Trophoblast cell (in vitro differentiated cells and primary cell): ENCODE measurements at regions not wholly inside any gene's neighbourhood (a gene's known extent, or its start where the extent isn't known, plus 50 kb on each side); places are given as distances from the start of the nearest gene placed in this dataset.

ENCODE experiments used
- DNase-seq, 2 donors: peaks; one replicate each; pipeline ENCODE4 v3.0.0-alpha.2; 2016
- H2AFZ ChIP-seq: 2 replicates; pipeline ENCODE4 v1.6.1; 2013; ENCODE audit warnings: low read length, moderate library complexity, mild to moderate bottlenecking; ENCODE audit not compliant: insufficient read depth, poor library complexity
- H2AK5ac ChIP-seq: 2 replicates; pipeline ENCODE4 v1.6.1; 2013; ENCODE audit warnings: mild to moderate bottlenecking, low read length
- H2BK120ac ChIP-seq: 2 replicates; pipeline ENCODE4 v1.6.1; 2013; ENCODE audit warnings: low read length, mild to moderate bottlenecking, moderate library complexity; ENCODE audit not compliant: insufficient read depth, poor library complexity
- H2BK12ac ChIP-seq: 2 replicates; pipeline ENCODE4 v1.6.1; 2013; ENCODE audit warnings: mild to moderate bottlenecking, low read length, moderate library complexity
- H2BK5ac ChIP-seq: 2 replicates; pipeline ENCODE4 v1.6.1; 2013; ENCODE audit warnings: low read length, low read depth, moderate library complexity, mild to moderate bottlenecking; ENCODE audit not compliant: poor library complexity
- H3K14ac ChIP-seq: 2 replicates; pipeline ENCODE4 v1.6.1; 2013; ENCODE audit warnings: mild to moderate bottlenecking, low read length
- H3K18ac ChIP-seq: 2 replicates; pipeline ENCODE4 v1.6.1; 2013; ENCODE audit warnings: mild to moderate bottlenecking, low read length
- H3K23ac ChIP-seq: 2 replicates; pipeline ENCODE4 v1.6.1; 2013; ENCODE audit warnings: low read length
- H3K27ac ChIP-seq: 2 replicates; pipeline ENCODE4 v1.5.1; 2013; ENCODE audit warnings: low read depth, mild to moderate bottlenecking, inconsistent platforms, low read length, moderate library complexity
- H3K27me3 ChIP-seq: 2 replicates; pipeline ENCODE4 v1.6.1; 2013; ENCODE audit warnings: inconsistent platforms, mild to moderate bottlenecking, low read length, moderate library complexity; ENCODE audit not compliant: insufficient read depth
- H3K36me3 ChIP-seq, 2 experiments: 1 replicate in 1 of 2; 2 replicates in 1 of 2; pipeline ENCODE4 v1.6.1; 2013; ENCODE audit warnings: low read length in 2 of 2, mild to moderate bottlenecking in 2 of 2, moderate library complexity in 1 of 2; ENCODE audit not compliant: insufficient read depth in 2 of 2, control insufficient read depth in 1 of 2
- H3K4ac ChIP-seq: 2 replicates; pipeline ENCODE4 v1.6.1; 2013; ENCODE audit warnings: low read depth, mild to moderate bottlenecking, low read length, moderate library complexity
- H3K4me1 ChIP-seq, 2 experiments: 1 replicate in 1 of 2; 2 replicates in 1 of 2; pipeline ENCODE4 v1.6.1; 2013; ENCODE audit warnings: low read length in 2 of 2, mild to moderate bottlenecking in 2 of 2, moderate library complexity in 1 of 2; ENCODE audit not compliant: insufficient read depth in 2 of 2, control insufficient read depth in 1 of 2
- H3K4me2 ChIP-seq: 2 replicates; pipeline ENCODE4 v1.6.1; 2013; ENCODE audit warnings: inconsistent platforms, mild to moderate bottlenecking, low read length, moderate library complexity
- H3K4me3 ChIP-seq: 2 replicates; pipeline ENCODE4 v1.5.1; 2013; ENCODE audit warnings: mild to moderate bottlenecking, low read depth, low read length, inconsistent platforms
- H3K79me1 ChIP-seq: one replicate; pipeline ENCODE4 v1.6.1; 2013; ENCODE audit warnings: low read length
- H3K79me2 ChIP-seq: 2 replicates; pipeline ENCODE4 v1.6.1; 2013; ENCODE audit warnings: low read length, mild to moderate bottlenecking; ENCODE audit not compliant: control insufficient read depth, insufficient read depth, poor library complexity
- H3K9ac ChIP-seq: 2 replicates; pipeline ENCODE4 v1.6.1; 2013; ENCODE audit warnings: mild to moderate bottlenecking, low read length
- H3K9me3 ChIP-seq: 2 replicates; pipeline ENCODE4 v1.6.1; 2013; ENCODE audit warnings: low read depth, mild to moderate bottlenecking, control low read depth, inconsistent platforms, low read length; ENCODE audit not compliant: insufficient read depth
- H4K12ac ChIP-seq: 2 replicates; pipeline ENCODE4 v1.6.1; 2013; ENCODE audit warnings: low read depth, mild to moderate bottlenecking, low read length, moderate library complexity
- H4K8ac ChIP-seq: 2 replicates; pipeline ENCODE4 v1.6.1; 2013; ENCODE audit warnings: low read depth, mild to moderate bottlenecking, low read length, moderate library complexity
- H4K91ac ChIP-seq: one replicate; pipeline ENCODE4 v1.6.1; 2013; ENCODE audit warnings: low read depth, mild to moderate bottlenecking, low read length, moderate library complexity
- WGBS: extraction: QIAGEN DNeasy Blood & Tissue Kit; methylation state at CpG from one replicate; pipeline ENCODE4 v1.1.7; 2013; ENCODE audit warnings: missing lambda C conversion rate; ENCODE audit not compliant: insufficient read length, insufficient coverage; ENCODE audit errors: extremely low coverage; 5-methylcytosine and 5-hydroxymethylcytosine counted together

GRCh38 chr12:87201598-87201997, 827.6 kb downstream of the C12orf50 start:
- H3K4me1 ChIP-seq: no peaks in the 10 kb centered on the region
- no peak overlapping the region for H2AK5ac ChIP-seq
- no peaks in the 10 kb centered on the region for H3K9me3 ChIP-seq
- H3K4me3 ChIP-seq: no peak overlapping the region
- no peak overlapping the region for H3K9ac ChIP-seq
- no peak overlapping the region for H3K4ac ChIP-seq
- no peaks in the 10 kb centered on the region for H3K27me3 ChIP-seq
- H3K14ac ChIP-seq: no peak overlapping the region
- no peak overlapping the region for H4K8ac ChIP-seq
- H4K12ac ChIP-seq: no peak overlapping the region
- no peak overlapping the region for H3K4me2 ChIP-seq
- no peak overlapping the region for H2BK5ac ChIP-seq
- no peaks in the 10 kb centered on the region for H3K79me1 ChIP-seq
- no peak overlapping the region for H3K18ac ChIP-seq
- no peak overlapping the region for H2BK12ac ChIP-seq
- no peak for DNase-seq
- no peak overlapping the region for H2BK120ac ChIP-seq
- no peak overlapping the region for H4K91ac ChIP-seq
- no peaks in the 10 kb centered on the region for H3K79me2 ChIP-seq
- no peak overlapping the region for H2AFZ ChIP-seq
- H3K27ac ChIP-seq: no peak overlapping the region
- H3K23ac ChIP-seq: no peak overlapping the region
- no peaks in the 10 kb centered on the region for H3K36me3 ChIP-seq

- no peak overlapping the region for H3K4ac ChIP-seq
These were observed 828.8 kb downstream of the C12orf50 start for GRCh38 chr12:87200289-87200979.

GRCh38 chr12:87198181-87198580, 831.0 kb downstream of the C12orf50 start:
- H3K4me2 ChIP-seq: no peak overlapping the region
- WGBS: no CpG with 5 or more reads among the region's 1 CpG
- H2AFZ ChIP-seq: no peak overlapping the region
- H3K23ac ChIP-seq: no peak overlapping the region
- no peak overlapping the region for H3K9ac ChIP-seq
- H3K18ac ChIP-seq: no peak overlapping the region
- no peaks in the 10 kb centered on the region for H3K4me1 ChIP-seq
- no peaks in the 10 kb centered on the region for H3K79me2 ChIP-seq
- no peak overlapping the region for H3K4me3 ChIP-seq
- no peak overlapping the region for H3K14ac ChIP-seq
- H2BK5ac ChIP-seq: no peak overlapping the region
- no peaks in the 10 kb centered on the region for H3K79me1 ChIP-seq
- H4K12ac ChIP-seq: no peak overlapping the region
- H3K36me3 ChIP-seq: no peaks in the 10 kb centered on the region
- H4K8ac ChIP-seq: no peak overlapping the region
- H3K4ac ChIP-seq: no peak overlapping the region
- no peaks in the 10 kb centered on the region for H3K27me3 ChIP-seq
- no peak overlapping the region for H3K27ac ChIP-seq
- H4K91ac ChIP-seq: no peak overlapping the region
- H2AK5ac ChIP-seq: no peak overlapping the region
- no peak overlapping the region for H2BK12ac ChIP-seq
- no peak for DNase-seq
- no peaks in the 10 kb centered on the region for H3K9me3 ChIP-seq
- no peak overlapping the region for H2BK120ac ChIP-seq

More at GRCh38 chr12:87200289-87200979, 828.8 kb downstream of the C12orf50 start:
- Histone ChIP-seq H2BK5ac (no peak overlapping the region), H3K4me2 (no peak overlapping the region), H3K14ac (no peak overlapping the region), H3K23ac (no peak overlapping the region), H3K4me1 (no peaks in the 10 kb centered on the region), H3K9me3 (no peaks in the 10 kb centered on the region), H2AFZ (no peak overlapping the region), H3K4me3 (no peak overlapping the region), H4K91ac (no peak overlapping the region), H4K12ac (no peak overlapping the region), H2BK120ac (no peak overlapping the region), H3K36me3 (no peaks in the 10 kb centered on the region), H3K79me2 (no peaks in the 10 kb centered on the region), H4K8ac (no peak overlapping the region), H3K27me3 (no peaks in the 10 kb centered on the region), H2AK5ac (no peak overlapping the region), H3K9ac (no peak overlapping the region), H3K79me1 (no peaks in the 10 kb centered on the region), H3K27ac (no peak overlapping the region), H2BK12ac (no peak overlapping the region), H3K18ac (no peak overlapping the region)
- no CpG with 5 or more reads among the region's 1 CpG for WGBS
- no peak for DNase-seq

- no peak overlapping the region for H2AK5ac ChIP-seq
- H3K23ac ChIP-seq: no peak overlapping the region
- H3K4me2 ChIP-seq: no peak overlapping the region
- no peak for DNase-seq
- WGBS: no CpG with 5 or more reads among the region's 2 CpGs
- H3K18ac ChIP-seq: no peak overlapping the region
- no peak overlapping the region for H4K12ac ChIP-seq
- H2BK120ac ChIP-seq: no peak overlapping the region
- no peaks in the 10 kb centered on the region for H3K9me3 ChIP-seq
- no peaks in the 10 kb centered on the region for H3K27me3 ChIP-seq
- H3K79me1 ChIP-seq: no peaks in the 10 kb centered on the region
- no peak overlapping the region for H3K14ac ChIP-seq
- H3K4ac ChIP-seq: no peak overlapping the region
- H4K91ac ChIP-seq: no peak overlapping the region
- no peak overlapping the region for H2BK12ac ChIP-seq
- H3K36me3 ChIP-seq: no peaks in the 10 kb centered on the region
- no peak overlapping the region for H2AFZ ChIP-seq
- no peaks in the 10 kb centered on the region for H3K4me1 ChIP-seq
- no peak overlapping the region for H3K4me3 ChIP-seq
- no peaks in the 10 kb centered on the region for H3K79me2 ChIP-seq
- H3K27ac ChIP-seq: no peak overlapping the region
- H2BK5ac ChIP-seq: no peak overlapping the region
- H3K9ac ChIP-seq: no peak overlapping the region
- H4K8ac ChIP-seq: no peak overlapping the region
These were observed 832.9 kb downstream of the C12orf50 start for GRCh38 chr12:87196321-87196720.
